ENCODE measurements at regions not wholly inside any gene's neighbourhood (a gene's known extent, or its start where the extent isn't known, plus 50 kb on each side); places are given as distances from the start of the nearest gene placed in this dataset.
A peak's percentile ranks its signal among the peaks of the same experiment; 100 is the strongest.

DNA sequence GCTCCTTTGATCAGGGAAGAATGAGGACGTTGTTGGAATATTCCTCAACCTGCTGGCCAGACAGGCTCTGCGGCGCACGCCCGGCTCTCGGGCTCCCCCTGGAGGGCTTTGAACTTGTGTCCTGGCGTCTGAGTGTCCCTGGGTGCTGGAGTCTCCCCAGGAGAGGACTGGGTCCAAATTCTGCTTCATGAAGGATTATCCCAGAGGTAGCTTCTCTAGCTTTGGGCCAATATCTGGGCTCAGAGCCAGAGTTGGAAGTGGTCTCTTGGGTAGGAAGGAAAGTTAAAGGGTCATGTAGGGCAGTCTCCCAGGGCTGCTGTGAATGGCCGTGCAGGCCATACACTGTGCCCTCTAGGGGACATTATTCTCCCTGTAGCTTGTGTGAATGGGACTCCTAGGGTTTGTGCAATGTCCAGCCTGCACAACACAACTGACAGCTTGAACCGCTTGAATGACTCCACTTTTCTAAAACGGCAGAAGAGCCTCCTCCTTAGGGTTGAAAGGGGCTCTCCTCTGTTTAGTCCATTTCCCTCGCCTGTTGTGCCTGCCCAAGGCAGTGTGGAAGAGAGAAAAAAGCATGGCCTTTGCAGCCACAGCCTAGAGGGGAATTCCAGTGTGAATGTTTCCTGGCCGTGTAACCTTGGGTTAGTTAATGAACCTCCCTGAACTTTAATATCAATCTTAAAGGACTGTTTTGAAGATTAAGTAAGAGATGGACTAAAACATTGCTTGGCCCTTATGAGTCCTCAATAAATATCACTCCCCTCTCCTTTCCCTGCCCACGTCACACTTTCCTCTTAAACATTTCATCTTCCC lies 111.2 kb upstream of the THY1 start:
- no peaks in the 10 kb centered on the region for H3K36me3 Mint-ChIP-seq
- ATAC-seq (replicated peaks): peak; percentile 92 to 94
- peak; percentile 58 for DNase-seq
- H3K9me3 Mint-ChIP-seq: no peaks in the 10 kb centered on the region
- H3K4me1 Mint-ChIP-seq: peaks cover 22 to 45% of the 10 kb centered on the region in 2 donors
- H3K4me3 Mint-ChIP-seq: peak overlapping the region in 1 of 2 donors; percentile 20
- peaks cover 13 to 17% of the 10 kb centered on the region in 2 donors for H3K27me3 Mint-ChIP-seq
- H3K27ac Mint-ChIP-seq: peak overlapping the region; percentile 82

DNA sequence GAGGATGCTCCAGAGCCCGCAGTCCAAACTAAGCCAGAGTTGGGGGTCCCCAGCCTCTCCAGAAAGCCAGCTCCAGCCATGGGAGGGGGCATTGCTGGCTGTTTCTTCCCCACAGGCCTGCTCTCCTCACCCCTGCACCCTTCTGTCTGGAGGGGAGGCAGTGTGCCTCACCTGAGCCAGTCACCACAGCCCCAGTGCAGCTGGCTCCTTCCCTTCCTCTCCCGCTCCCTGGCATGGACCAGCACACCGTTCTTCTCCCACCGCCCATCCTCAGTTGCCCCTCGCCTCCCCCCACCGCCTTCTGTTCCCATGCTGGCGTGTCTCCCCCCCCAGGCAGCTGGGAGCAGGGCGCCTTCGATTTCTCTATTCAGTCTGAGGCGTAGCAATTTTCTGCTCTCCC lies 110.5 kb upstream of the THY1 start:
- peak overlapping the region in 1 of 2 donors; percentile 20 for H3K4me3 Mint-ChIP-seq
- ATAC-seq (replicated peaks) (peak in 1 of 2 donors; percentile 8), DNase-seq (no peak)
- no peaks in the 10 kb centered on the region for H3K36me3 Mint-ChIP-seq
- H3K9me3 Mint-ChIP-seq: no peaks in the 10 kb centered on the region
- peaks cover 13 to 17% of the 10 kb centered on the region in 2 donors for H3K27me3 Mint-ChIP-seq
- peak overlapping the region; percentile 82 for H3K27ac Mint-ChIP-seq
- H3K4me1 Mint-ChIP-seq: peaks cover 23 to 49% of the 10 kb centered on the region in 2 donors

DNA sequence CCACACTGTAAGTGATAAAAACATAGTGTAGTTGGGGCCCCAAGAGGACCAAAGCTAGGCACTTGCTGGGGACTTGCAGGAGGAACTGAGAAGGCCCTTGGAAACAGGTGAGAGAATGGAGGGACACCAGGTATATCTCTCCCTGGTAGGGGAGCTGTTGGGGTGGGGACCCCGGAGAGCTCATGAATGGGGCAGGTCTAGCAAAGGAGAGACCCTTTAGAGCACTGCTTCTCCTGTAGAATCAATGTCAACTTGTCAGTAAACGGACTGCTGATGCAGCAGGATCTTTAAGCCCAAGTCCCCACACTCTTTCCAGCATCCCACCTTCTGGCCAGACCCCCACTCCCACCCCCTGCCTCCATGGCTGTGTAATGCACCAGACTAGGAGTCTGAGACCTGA lies 109.6 kb upstream of the THY1 start:
- no peaks in the 10 kb centered on the region for H3K9me3 Mint-ChIP-seq
- DNase-seq (no peak), ATAC-seq (replicated peaks) (no peak)
- peaks cover 9 to 17% of the 10 kb centered on the region in 2 donors for H3K27me3 Mint-ChIP-seq
- no peak overlapping the region for H3K4me3 Mint-ChIP-seq
- H3K36me3 Mint-ChIP-seq: no peaks in the 10 kb centered on the region
- H3K27ac Mint-ChIP-seq: no peak overlapping the region
- peaks cover 26 to 50% of the 10 kb centered on the region in 2 donors for H3K4me1 Mint-ChIP-seq

DNA sequence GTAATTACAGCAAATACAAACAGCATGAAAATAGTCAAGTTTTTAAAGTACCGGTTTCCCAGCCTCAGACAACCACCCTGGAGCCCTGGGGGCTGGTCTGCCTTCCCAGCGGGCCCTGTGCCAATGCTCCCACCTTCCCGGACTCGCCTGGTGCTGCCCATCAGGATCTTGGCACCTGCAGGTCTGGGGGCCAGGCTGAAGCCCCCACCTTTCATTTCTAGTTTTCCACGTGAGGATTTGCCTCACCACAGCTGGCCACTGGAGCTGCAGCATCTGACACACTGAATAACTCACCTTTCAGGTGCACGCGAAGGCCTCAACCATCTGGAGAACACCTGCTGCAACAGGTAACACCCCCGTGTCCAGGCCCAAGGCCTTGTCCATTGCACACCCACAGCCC lies 108.7 kb upstream of the THY1 start:
- no peak overlapping the region for H3K27ac Mint-ChIP-seq
- H3K36me3 Mint-ChIP-seq: no peaks in the 10 kb centered on the region
- H3K9me3 Mint-ChIP-seq: no peaks in the 10 kb centered on the region
- peaks cover 28 to 58% of the 10 kb centered on the region in 2 donors for H3K4me1 Mint-ChIP-seq
- H3K4me3 Mint-ChIP-seq: no peak overlapping the region
- H3K27me3 Mint-ChIP-seq: peaks cover 8 to 10% of the 10 kb centered on the region in 2 donors
- ATAC-seq (replicated peaks) (no peak), DNase-seq (no peak)

DNA sequence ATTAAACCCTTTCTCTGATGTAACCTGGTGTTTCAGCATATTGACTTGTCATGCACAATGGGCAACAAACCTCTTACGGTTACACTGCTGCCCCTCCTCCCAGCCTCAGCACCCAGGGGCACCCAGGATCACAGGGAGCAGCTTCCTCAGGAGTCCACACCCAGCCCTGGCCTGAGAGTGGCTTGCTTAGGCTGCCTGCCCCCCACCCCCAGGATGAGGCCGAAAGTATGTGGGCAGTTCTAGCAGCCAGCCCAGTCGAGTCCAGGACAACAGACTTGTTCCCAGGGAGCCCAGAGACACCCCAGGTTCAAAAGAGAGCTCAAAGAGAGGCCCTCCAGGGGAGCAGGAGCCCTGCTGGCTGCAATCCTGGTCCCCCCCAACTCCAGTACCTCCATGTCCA lies 108.1 kb upstream of the THY1 start:
- H3K4me3 Mint-ChIP-seq: no peak overlapping the region
- no peak for ATAC-seq (replicated peaks)
- H3K27me3 Mint-ChIP-seq: peaks cover 5 to 8% of the 10 kb centered on the region in 2 donors
- no peak for DNase-seq
- H3K9me3 Mint-ChIP-seq: no peaks in the 10 kb centered on the region
- no peak overlapping the region for H3K27ac Mint-ChIP-seq
- H3K4me1 Mint-ChIP-seq: peaks cover 32 to 64% of the 10 kb centered on the region in 2 donors
- H3K36me3 Mint-ChIP-seq: no peaks in the 10 kb centered on the region

DNA sequence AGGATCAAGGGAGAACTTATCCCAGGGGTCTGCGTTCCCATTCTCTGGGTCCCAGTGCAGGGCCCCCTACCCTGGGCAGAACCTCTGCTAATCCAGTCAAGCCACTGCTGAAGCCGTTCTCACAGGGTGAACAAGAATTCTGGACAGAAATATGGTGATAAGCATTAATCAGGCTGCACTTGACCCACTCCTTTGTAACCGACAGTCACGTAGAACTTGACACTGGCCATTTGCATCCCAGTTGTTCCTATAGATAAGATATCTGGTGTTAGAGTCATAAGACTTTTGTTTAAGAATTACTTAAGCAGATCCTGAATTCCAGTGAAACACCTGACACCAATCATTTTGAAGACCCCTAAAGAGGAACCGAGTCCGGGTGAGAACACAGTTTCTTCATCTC lies 107.5 kb upstream of the THY1 start:
- Mint-ChIP-seq H3K4me3 (no peak overlapping the region), H3K27ac (no peak overlapping the region), H3K27me3 (peaks cover 5 to 7% of the 10 kb centered on the region in 2 donors), H3K4me1 (peaks cover 38 to 70% of the 10 kb centered on the region in 2 donors), H3K9me3 (no peaks in the 10 kb centered on the region), H3K36me3 (no peaks in the 10 kb centered on the region)
- DNase-seq (no peak), ATAC-seq (replicated peaks) (no peak)

DNA sequence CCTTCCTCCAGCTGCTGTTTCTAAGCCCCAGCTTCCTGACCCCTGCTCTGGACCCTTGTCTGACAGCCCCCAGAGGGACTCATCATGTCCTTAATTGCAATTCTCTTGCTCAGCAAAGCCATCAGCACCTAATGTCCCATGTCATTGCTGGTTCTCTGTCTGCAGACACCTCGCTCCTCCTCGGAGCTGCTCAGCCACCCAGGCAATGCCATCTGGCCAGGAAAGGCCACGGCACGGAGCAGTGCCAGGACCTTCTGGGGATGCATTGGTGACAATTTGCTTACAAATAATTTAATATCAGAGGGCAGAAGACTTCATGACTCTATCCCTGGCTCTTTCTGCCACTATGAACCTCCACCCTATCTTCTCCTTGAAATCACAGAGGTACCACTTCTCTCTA lies 107.0 kb upstream of the THY1 start:
- Mint-ChIP-seq H3K36me3 (no peaks in the 10 kb centered on the region), H3K4me3 (no peak overlapping the region), H3K9me3 (no peaks in the 10 kb centered on the region), H3K27ac (no peak overlapping the region), H3K27me3 (peaks cover 4 to 5% of the 10 kb centered on the region in 2 donors), H3K4me1 (peaks cover 42 to 75% of the 10 kb centered on the region in 2 donors)
- ATAC-seq (replicated peaks) (no peak), DNase-seq (no peak)

DNA sequence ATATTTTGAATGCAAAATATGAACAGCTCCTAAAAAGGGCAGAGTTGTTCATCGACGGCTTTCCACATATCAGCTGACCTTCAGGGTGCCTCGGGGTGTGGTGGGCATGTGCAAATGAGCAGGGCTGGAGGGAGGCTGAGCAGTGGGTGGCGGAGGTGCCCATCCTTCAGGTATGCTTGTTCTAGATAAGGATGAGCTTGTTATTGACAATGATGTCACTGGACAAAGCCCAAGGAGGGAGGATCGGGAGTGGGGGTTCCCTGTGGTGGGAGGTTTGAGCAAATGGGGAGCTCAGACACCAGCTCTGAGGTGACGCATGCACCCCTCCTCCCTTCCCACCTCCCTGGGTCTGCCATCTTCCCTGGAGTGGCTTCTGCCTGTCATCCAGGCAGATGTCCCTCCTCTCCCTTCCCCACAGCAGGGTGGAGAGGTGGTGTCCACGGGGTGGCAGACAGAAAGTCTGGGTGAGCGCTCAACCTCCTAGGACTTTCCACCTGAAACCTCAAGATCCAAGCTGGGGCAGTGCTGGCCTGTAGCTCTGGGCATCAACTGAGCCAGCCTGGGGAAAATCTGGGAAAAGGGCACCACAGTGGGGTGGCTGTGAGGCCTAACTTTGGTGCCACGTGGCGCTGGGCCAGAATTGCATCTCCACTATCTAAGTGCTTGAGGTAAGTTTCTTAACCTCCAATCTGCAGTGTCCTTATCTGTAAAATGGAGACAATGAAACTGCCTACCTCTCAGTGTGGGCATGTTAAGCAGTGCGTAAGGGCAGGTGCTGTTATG lies 106.3 kb upstream of the THY1 start:
- peaks cover 4 to 5% of the 10 kb centered on the region in 2 donors for H3K27me3 Mint-ChIP-seq
- H3K27ac Mint-ChIP-seq: no peak overlapping the region
- no peak overlapping the region for H3K4me3 Mint-ChIP-seq
- H3K36me3 Mint-ChIP-seq: no peaks in the 10 kb centered on the region
- H3K4me1 Mint-ChIP-seq: peaks cover 42 to 79% of the 10 kb centered on the region in 2 donors
- DNase-seq: no peak
- ATAC-seq (replicated peaks): no peak
- no peaks in the 10 kb centered on the region for H3K9me3 Mint-ChIP-seq

DNA sequence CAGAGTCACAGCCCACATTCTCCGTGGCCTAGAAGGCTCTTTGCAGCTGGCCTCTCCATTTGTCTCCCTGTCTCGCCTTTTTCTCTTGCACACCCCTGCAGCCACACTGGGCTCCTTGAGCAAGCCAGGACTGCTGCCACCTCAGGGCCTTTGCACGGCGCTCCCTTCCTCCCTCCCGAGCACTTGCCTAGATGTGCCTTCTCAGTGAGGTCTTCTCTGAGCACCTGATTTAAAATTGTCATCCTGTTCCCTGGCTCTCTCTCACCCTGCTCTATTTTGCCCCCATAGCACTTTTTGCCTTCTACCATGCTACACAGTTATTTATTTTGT lies 102.9 kb upstream of the THY1 start:
- Mint-ChIP-seq H3K4me3 (peak overlapping the region; percentile 46 to 76), H3K9me3 (peaks cover 0 to 1% of the 10 kb centered on the region in 2 donors)

DNA sequence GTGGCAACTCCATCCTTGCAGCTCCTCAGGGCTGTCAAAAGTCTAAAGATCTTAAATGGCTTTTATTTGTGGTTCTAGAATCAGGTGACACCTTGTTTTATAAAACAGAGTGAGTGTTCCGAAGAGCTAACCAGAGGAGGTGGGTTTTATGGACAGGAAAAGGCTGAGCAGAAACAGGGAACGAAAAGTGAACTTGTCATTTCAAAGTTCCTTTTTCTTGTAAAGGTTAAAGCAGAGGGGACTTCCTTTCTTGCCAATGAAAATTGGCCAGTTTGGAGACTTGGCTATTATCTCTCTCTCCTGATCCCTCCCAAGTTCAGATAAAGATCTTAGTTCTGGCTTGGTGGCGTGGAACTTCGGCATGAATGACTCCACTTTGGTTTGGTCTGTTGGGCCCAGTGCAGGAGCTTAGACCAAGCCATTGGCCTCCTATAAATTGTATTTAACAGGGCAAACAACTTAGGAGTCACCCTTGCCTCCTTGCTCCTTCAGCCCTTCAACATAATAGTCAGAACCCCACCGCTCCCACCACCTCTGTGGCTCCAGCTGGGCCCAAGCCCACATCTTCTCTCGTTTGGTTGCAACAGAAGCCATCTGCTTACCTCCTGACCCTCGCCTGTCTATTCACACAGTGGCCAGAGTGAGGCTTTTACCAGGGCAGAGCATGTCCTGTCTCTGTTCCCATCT lies 102.4 kb upstream of the THY1 start:
- DNase-seq: peak; percentile 24
- Mint-ChIP-seq H3K27me3 (peaks cover 0 to 3% of the 10 kb centered on the region in 2 donors), H3K36me3 (peaks cover 0 to 3% of the 10 kb centered on the region in 2 donors), H3K9me3 (peaks cover 0 to 1% of the 10 kb centered on the region in 2 donors), H3K27ac (peak overlapping the region; percentile 95), H3K4me1 (peaks cover 33 to 57% of the 10 kb centered on the region in 2 donors), H3K4me3 (peak overlapping the region; percentile 55 to 76)
- ATAC-seq (replicated peaks): peak; percentile 85

More for the DNA sequence above, 102.9 kb upstream of the THY1 start:
- no peak for ATAC-seq (replicated peaks)
- no peak for DNase-seq
- H3K27ac Mint-ChIP-seq: peak overlapping the region; percentile 95
- H3K27me3 Mint-ChIP-seq: peaks cover 0 to 3% of the 10 kb centered on the region in 2 donors
- peaks cover 0 to 3% of the 10 kb centered on the region in 2 donors for H3K36me3 Mint-ChIP-seq
- H3K4me1 Mint-ChIP-seq: peaks cover 34 to 62% of the 10 kb centered on the region in 2 donors

DNA sequence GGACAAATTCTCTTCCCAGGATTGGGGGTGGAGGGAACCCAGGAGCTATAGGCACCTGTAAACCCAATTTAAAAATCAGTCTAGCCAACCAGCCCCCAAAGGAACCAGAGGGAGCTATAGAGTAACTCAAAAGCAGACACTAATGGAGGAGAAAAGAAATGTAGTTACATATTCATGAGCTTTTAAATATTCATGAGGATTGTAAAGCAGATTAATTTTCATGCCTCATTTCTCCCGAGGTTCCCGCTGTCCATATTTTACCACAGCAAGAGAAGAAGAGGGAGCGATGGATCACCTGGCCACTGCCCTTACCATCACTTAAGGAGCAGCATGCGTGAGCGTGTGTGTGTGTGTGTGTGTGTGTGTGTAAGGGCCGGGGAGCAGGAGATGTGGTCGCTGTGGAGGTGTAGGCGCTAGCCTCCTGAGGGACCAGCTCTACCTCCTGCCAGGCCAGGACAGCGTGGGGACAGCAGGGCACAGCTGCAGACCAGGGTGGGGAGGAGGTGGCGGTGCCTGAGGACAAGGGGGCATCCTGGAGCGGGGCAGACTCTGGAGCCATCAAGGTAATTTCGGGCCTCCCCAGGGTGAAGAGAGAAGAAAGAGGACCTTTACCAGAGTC lies 100.7 kb upstream of the THY1 start:
- peak overlapping the region; percentile 91 for H3K27ac Mint-ChIP-seq
- peaks cover 0 to 3% of the 10 kb centered on the region in 2 donors for H3K27me3 Mint-ChIP-seq
- peaks cover 0 to 3% of the 10 kb centered on the region in 2 donors for H3K36me3 Mint-ChIP-seq
- H3K4me1 Mint-ChIP-seq: peaks cover 33 to 44% of the 10 kb centered on the region in 2 donors
- peaks cover 0 to 1% of the 10 kb centered on the region in 2 donors for H3K9me3 Mint-ChIP-seq
- peak overlapping the region; percentile 14 to 57 for H3K4me3 Mint-ChIP-seq
- ATAC-seq (replicated peaks) (no peak), DNase-seq (no peak)

DNA sequence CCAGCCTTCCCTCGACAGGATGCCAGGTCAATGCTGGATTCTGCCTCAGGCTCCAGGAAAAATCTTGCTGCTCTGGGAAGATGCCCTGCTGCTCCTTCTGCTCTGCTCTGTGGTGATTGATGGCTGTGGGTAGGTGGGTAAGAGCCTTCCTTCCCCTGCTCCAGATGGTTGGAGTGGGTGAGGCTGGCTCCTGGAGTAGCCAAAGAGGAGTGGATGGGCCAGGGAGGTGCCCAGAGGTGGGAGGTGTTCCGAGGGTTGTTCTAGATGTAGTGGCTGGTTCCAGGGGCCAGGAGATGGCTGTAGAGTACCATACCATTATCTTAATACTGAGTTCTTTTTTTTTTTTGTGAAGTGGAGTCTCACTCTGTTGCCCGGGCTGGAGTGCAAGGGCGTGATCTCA lies 99.6 kb upstream of the THY1 start:
- DNase-seq (no peak), ATAC-seq (replicated peaks) (no peak)
- no peak overlapping the region for H3K4me3 Mint-ChIP-seq
- H3K27me3 Mint-ChIP-seq: peaks cover 8 to 11% of the 10 kb centered on the region in 2 donors
- H3K9me3 Mint-ChIP-seq: peaks cover 0 to 1% of the 10 kb centered on the region in 2 donors
- H3K4me1 Mint-ChIP-seq: peaks cover 29 to 44% of the 10 kb centered on the region in 2 donors
- peaks cover 0 to 3% of the 10 kb centered on the region in 2 donors for H3K36me3 Mint-ChIP-seq
- no peak overlapping the region for H3K27ac Mint-ChIP-seq

DNA sequence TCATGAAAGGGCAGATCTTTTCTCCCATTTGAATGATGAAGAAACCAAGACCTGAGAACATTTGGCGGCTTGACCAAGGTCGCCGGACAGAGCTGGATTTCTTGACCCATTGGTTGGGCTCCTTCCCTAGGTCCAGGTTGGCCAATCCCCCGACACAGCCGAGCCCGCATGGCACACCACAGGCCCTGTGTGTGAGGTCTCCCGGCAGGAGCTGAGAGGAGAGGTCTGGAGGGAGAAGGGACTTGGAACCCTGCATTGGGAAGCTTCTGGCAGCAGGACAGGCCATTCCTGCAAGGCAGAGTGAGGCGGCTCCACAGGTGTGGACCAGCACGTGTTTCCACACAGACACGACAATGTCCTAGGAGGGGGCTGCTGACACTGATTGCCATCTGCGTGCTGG lies 98.6 kb upstream of the THY1 start:
- H3K27me3 Mint-ChIP-seq: peaks cover 9 to 15% of the 10 kb centered on the region in 2 donors
- peak overlapping the region; percentile 75 for H3K27ac Mint-ChIP-seq
- DNase-seq (no peak), ATAC-seq (replicated peaks) (no peak)
- peaks cover 0 to 3% of the 10 kb centered on the region in 2 donors for H3K36me3 Mint-ChIP-seq
- no peak overlapping the region for H3K4me3 Mint-ChIP-seq
- peaks cover 0 to 1% of the 10 kb centered on the region in 2 donors for H3K9me3 Mint-ChIP-seq
- H3K4me1 Mint-ChIP-seq: peaks cover 28 to 34% of the 10 kb centered on the region in 2 donors

DNA sequence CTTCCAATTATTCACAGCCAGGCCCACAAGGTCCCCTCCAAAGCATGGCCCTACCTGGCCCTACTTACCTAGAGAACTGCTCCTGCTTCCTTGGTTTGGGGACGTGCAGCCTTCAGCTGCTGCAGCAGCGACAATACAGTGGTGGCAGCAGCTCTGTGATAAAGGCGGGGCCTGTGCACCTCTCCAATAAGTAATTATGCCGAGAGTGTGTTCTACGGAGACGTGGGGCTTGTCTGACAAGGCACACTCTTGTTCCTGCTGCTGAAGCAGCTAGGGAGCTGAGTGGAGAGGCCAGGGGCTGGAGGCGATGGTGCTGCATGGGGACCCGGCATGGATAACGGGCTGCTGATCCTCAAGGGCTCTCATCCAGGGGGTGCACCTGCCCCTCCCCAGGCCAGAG lies 98.0 kb upstream of the THY1 start:
- ATAC-seq (replicated peaks): no peak

More for the DNA sequence above, 98.0 kb upstream of the THY1 start:
- H3K4me3 Mint-ChIP-seq: no peak overlapping the region
- peak overlapping the region; percentile 70 for H3K27ac Mint-ChIP-seq
- peaks cover 0 to 1% of the 10 kb centered on the region in 2 donors for H3K9me3 Mint-ChIP-seq
- peaks cover 9 to 18% of the 10 kb centered on the region in 2 donors for H3K27me3 Mint-ChIP-seq
- H3K36me3 Mint-ChIP-seq: peaks cover 0 to 3% of the 10 kb centered on the region in 2 donors
- H3K4me1 Mint-ChIP-seq: peaks cover 23 to 28% of the 10 kb centered on the region in 2 donors
- DNase-seq: no peak
